ENCODE measurements at regions not wholly inside any gene's neighbourhood (a gene's known extent, or its start where the extent isn't known, plus 50 kb on each side); places are given as distances from the start of the nearest gene placed in this dataset.

- TF ChIP-seq CTCF (tag by site-specific recombination; IDR thresholded peaks at IDR 0.05): no peak
- TF ChIP-seq ZNF274 (IDR thresholded peaks at IDR 0.05; ENCODE audit: low read length): no peak
- TF ChIP-seq ZNF274 (tag by site-specific recombination; IDR thresholded peaks at IDR 0.05; ENCODE audit: borderline replicate concordance): no peak
- no peak for TF ChIP-seq ZBTB6 (tag by site-specific recombination; IDR thresholded peaks at IDR 0.05)
- no peak for TF ChIP-seq KLF17 (tag by site-specific recombination; IDR thresholded peaks at IDR 0.05)
- TF ChIP-seq ZNF544 (tag by site-specific recombination; IDR thresholded peaks at IDR 0.05): no peak
- TF ChIP-seq ZFP41 (tag by site-specific recombination; IDR thresholded peaks at IDR 0.05; ENCODE audit: borderline replicate concordance): no peak
- TF ChIP-seq ZNF184 (tag by site-specific recombination; IDR thresholded peaks at IDR 0.05): no peak
- TF ChIP-seq ZNF707 (tag by site-specific recombination; IDR thresholded peaks at IDR 0.05): no peak
- TF ChIP-seq ZNF366 (tag by site-specific recombination; conservative IDR thresholded peaks at IDR 0.05): no peak
- no peak for TF ChIP-seq ZNF530 (tag by site-specific recombination; IDR thresholded peaks at IDR 0.05; ENCODE audit: low read depth)
These were observed 545.5 kb upstream of the HTR2C start for GRCh38 chrX:114038358-114038757.

Data from HEK293 (cell line).